ENCODE measurements at regions not wholly inside any gene's neighbourhood (a gene's known extent, or its start where the extent isn't known, plus 50 kb on each side); places are given as distances from the start of the nearest gene placed in this dataset.
"Not testable (repeated sequence)": the region's sequence is repeated elsewhere in the genome, so short reads cannot be mapped to it uniquely, and the experiment has no call there.

DNA sequence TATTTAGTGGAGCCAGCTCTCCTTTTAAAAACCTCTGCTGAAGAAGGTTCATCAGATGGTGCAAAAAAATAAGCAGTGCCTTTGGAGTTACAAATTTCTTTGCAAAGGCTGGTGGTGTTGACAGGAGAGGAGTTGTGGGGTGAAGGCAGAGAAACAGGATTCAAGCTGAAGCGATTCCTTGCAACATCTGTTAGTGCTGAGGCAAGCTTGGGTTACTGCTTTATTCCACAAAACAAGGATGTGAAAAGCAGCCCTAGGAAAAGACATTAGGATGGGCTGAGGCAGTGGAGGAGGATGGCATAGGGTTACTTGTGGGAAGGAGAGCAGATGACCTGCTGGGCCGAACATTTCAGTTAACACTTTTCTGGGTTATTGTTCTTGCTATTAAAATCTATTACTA lies 390.7 kb downstream of the DLEU7 start:
- DNase-seq (ENCODE audit: low read depth in 2 of 2): no peak

DNA sequence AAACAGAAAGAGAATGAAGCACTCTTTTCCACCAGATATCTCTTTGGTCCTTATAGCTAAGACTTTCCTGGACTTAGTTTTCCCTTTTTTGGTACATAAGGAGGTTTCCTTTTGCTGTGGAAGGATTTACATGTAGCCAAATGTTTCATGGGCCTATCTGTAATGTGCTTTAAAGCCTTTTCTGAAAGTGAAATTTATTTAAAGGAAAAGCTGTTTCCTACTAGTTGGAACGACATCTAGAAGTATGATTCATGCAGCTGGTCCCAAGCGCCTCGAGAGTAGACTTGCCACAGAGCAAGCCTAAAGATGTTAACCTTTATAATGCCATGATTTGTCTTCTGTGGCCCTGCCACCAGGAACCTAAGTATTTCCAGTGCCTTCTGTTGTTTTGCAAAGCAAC lies 390.3 kb downstream of the DLEU7 start:
- DNase-seq (ENCODE audit: low read depth in 2 of 2): no peak

DNA sequence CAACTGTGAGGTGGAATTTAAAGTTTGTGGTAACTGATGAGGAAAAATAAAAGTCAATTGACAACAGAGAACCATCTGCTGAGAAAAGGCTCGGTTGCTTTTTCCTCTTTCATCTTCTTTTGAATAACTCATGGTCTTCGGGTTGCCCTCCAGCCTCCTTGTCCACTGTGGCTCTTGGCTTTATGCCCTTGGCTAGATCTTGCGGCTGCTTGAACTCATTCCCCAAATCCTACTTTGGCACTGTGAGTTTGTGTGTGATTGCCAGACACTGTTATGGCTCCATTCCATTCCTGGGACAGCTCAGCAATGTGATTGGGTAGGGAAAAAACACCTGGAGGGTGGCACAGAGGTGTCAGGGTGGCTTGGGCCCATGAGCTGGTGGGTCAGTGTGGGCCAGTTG lies 387.4 kb downstream of the DLEU7 start:
- no peak for DNase-seq (ENCODE audit: low read depth in 2 of 2)

DNA sequence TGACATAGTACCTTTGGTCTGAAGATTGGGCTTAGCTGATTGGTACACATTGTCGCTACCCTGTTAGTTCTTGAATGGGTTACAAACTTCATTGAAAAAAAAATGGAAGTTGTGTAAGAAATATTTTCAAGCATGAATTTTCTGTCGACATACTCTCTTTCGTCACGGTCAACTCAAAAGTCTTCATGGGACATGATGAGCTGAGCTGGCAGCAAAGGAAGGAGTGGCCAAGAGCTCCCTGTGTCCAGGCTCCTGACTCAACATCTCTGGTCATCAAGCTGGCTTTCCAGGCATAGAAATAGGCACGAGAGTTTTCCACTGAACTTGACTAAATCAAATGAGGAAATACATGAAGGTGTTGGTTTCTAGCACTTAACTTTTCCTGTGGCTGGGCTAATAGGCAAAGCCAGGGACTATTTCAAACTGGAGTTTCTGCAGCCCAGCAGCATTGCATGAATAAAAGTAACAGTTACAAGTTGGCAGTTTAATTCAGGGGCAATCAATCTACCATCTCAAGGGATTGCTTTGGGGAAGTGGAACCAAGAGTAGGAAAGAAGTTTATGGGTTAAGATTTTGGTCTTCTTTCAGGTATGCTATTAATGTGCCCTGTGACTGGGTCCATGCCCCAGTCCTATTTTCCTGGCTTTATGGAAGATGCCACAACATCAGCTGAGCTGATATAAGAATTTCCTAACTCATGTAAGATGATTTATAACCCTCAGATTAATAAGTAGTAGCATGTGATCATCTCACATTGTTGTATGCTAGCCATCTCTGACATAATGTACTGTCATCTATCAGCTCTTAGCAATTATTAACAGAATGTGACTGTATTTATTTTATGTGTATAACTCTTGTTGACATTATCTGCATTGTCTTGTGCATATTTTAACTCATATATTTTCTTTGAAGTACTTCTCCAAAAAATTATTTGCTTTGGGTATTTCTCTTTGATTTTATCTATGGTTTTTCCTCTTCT lies 385.8 kb downstream of the DLEU7 start:
- DNase-seq (ENCODE audit: low read depth in 2 of 2): no peak

DNA sequence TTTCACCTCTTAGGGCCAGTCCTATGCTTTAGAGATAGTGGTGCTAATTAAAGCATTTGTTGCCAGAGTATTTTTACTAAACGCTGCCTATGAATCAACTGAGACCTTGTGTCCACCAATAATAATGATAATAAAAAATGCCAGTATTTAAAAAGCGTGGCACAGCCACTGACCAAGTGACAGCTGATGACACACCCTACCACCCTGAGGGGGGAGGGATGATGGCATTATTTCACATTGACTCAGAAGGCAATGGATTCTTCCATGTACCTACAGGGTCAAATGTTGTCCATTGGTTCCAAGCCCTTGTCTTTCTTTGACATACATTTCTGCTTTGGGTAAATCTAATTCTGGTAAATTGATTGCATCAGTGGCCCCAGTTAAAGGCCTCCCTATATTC lies 384.4 kb downstream of the DLEU7 start:
- no peak for DNase-seq (ENCODE audit: low read depth in 2 of 2)

DNA sequence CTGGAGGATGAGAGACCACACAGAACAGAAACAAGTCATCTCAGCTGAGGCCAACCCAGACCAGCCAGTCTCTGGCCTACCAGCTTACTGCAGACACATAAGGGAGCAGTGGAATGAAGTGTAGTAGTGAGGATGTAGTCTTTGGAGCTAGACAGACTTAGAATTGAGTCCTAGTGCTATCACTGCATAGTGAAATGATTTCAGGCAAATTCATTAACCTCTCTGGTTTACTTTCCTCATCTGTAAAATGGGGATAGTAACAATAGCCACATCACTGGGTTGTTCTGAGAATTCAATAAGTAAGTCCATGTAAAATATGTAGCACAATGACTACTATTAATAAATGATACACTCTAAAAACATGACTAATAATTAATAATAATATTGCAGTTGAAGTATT lies 383.8 kb downstream of the DLEU7 start:
- no peak for DNase-seq (ENCODE audit: low read depth in 2 of 2)

DNA sequence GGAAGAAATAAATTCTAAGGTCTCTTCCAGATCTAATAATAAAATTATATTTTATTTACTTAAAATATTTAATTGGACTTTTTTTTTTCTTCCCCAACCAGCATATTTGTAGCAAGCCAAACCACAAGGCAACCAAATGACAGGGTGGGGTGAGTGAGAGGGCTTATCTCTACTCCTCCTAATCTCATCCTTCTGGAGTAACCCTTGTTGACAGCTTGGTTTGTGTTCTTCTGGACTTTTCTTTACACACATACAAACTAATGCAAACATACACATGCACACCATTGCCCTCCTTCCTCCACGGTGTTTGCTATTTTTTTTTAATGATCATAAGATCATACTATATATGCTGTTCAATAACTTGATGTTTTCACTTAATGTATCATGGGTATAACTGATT lies 383.1 kb downstream of the DLEU7 start:
- DNase-seq (ENCODE audit: low read depth in 2 of 2): no peak

DNA sequence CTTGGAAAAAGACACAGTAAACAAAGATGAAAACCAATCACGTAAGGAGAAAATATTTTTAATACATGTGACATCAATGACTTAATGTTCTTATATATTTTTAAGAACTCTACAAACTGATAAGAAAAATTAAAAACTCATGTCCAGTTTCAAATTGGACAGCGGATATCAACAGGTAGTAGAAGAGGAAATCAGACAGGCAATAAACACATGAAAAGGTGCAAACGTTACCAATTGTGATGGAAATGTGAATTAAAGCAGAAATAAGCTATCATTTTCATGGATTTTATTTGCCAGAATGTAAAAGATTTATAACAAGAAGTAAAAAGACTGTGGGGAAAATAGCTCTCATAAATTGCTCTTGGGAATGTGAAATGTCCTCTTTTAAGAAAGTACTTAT lies 382.3 kb downstream of the DLEU7 start:
- no peak for DNase-seq (ENCODE audit: low read depth in 2 of 2)

DNA sequence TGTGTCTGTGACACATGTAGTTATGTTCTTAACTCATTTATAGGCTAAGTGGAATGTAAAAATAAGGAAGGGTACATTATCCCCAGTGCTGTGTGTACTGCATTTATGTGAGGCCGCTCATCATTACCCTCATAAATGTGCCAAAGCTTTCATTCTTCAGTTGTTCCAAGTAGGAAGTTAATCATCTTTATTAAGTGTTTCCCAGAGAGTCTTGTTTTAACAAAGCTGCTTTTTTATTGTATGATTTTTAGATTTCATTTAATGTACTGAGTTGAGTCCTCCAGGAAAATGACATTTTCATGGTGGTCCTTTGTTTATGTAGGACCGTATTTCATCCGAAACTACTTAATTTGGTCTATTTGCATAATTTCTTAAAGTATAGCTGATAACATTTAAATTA lies 379.8 kb downstream of the DLEU7 start:
- DNase-seq (ENCODE audit: low read depth in 2 of 2): no peak

DNA sequence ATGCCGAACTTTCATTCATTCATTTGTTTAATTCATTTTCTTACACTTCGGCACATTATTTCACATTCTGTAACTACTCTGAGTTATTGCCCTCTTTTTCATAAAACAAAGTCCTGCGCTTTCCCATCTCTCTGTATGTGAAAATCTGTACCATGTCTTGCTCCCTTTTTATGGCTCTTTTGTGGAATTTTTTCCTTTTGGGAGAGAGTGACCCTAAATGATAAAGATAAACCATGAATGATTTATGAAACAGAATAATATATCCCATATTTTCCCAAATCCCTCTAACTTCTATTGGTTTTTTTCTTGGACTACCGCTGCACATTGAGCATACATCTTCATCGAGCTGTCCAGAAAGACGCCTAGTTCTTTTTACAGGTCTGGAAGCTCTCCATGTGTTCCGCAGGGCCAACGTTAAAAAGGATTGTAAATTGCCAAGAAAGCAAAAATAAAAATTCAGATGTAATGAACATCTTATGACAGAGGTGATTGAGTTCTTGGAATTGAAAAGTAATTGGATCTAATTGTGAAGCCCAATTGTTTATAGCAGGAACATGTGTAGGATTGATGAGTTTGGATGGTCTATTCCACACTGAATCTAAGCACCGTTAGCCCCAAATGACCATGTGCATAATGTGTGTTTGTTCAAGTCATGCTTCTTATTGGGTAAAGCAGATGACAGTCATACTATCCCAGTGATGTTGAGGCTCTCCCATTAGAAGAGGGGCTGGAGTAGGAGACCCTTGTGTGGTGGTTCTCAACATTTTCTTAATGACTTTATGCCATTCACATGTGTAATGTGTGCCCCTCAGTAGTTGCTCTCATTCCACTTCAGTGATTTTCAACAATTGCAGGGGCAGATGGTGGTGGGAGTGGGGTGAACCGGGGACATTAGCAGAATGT lies 378.9 kb downstream of the DLEU7 start:
- DNase-seq (ENCODE audit: low read depth in 2 of 2): no peak

DNA sequence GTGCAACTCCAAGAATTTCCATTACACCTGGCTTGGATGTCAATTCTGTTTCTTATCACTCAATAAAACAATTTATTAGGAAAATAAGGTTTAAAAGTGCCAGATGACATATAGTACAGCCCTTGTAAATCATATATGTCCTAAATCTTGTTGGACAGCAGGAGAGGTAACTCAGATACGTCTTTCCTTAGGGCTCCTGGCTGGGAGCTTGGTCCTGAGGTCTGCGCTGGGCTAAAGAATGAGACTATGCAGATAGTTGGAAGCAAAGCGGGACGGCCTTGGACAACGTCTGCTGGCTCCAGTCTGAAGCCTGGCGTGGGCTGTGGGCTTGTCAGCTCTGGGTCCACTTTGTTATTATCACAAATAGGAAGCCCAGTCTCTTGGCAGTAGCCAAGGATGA lies 377.0 kb downstream of the DLEU7 start:
- no peak for DNase-seq (ENCODE audit: low read depth in 2 of 2)

DNA sequence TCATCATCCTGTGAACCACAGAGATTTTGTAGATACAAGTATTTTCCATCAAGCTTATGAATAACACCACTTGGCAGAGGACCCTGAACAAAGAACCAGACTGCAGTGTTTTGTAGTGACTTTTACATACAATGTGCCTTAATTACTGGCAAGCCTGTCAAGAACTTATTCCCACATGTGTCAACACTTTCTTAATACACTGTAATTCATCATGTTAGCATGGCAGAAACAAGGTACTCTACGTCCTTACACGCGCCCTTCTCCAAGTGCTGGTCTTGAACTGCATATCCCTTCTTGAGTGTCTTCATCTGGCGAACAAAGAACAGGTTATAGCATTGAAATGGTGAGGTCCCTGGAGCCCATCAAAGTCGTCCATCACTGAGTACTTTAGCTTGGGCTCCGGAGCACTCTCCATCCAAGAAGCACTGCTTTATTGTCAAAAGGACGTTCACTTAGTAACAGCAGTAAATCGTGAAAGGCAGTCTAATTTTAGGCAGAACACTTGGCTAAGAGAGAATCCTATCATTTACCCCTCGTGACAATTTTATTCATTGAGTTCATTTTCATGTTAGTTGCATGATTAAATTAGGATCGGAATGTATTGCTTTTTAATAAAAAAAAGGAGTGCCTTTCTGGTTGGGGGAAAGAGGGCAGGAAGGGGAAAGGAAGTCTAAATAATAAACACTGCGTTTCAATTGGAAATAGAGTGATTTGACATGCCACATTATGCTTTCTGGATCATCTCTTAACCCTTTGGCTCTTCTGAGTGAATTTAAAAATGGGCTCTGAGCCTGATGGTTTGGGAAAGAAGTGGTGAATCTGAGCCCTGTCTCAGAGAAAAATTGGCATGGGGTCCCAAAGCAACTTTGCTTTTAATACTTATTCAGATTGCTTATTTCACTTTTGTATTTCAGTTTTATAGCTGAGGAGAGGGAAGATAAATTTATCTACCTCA lies 376.1 kb downstream of the DLEU7 start:
- DNase-seq (ENCODE audit: low read depth in 2 of 2): no peak

DNA sequence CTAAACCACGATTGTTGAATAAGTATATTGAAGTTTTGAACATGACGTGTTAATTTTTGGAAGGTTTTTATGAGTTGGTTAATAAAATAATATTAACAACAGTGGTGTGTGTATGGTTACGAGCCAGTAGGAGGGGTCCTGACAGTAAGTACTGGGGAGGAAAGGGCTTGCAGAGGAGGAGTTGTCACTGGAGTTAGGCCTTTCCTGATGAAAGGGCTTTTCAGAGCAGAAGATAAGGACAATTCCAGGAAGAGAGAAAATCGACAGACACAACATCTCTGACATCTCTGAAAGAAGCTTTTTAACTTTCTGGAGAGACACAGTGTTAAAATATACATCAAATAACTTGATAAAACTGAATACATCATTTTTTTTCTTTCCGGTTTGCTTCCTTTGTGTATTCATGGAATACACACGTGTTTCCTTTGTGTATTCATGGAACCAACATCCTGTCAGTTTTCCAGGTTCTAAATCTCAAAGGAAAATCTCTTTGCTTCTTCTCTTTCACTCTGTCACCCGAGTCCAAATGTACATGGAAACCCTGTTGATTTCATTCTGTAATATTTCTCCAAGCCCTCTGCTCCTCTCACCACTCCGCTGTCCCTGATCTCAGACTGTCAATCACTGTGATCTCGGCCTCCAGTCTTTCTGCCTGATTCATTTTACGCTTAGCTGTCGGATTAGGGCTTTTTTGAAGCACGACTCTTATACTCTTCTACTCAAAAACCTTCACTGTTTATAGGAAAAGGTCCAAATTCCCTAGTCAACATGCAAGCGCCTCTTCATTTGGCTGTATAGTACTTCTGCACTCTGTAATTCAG lies 374.4 kb downstream of the DLEU7 start:
- no peak for DNase-seq (ENCODE audit: low read depth in 2 of 2)

DNA sequence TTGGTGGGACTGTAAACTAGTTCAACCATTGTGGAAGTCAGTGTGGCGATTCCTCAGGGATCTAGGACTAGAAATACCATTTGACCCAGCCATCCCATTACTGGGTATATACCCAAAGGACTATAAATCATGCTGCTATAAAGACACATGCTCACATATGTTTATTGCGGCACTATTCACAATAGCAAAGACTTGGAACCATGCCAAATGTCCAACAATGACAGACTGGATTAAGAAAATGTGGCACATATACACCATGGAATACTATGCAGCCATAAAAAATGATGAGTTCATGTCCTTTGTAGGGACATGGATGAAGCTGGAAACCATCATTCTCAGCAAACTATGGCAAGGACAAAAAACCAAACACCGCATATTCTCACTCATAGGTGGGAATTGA lies 370.4 kb downstream of the DLEU7 start:
- DNase-seq (ENCODE audit: low read depth in 2 of 2): not testable (repeated sequence)

DNA sequence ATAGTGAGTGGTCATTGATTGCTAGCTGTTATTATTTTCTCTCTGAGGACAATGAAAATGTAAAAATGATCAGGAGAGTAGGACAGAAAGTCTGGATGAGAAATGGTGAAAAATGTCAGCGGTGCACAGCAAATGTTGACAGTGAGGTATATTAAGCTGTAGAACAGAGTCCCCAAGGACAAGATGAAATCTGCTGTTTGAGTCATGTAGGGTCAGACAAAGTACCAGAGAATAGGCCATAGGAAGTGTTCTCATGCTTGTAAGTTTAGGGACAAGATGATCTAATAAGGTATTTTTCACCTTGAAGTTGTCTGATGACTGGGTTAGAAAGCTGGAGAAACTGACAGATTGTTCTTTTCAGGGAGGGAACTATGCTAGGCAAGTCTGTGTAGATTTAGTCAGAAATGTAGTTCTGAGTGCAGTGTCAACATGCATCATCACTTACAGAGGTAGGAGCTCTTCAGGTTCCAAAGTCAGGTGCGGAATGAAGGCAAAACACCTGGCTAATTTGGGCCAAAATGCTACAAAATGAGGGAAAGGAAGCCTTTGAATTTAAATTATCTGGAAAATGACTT lies 369.3 kb downstream of the DLEU7 start:
- DNase-seq (ENCODE audit: low read depth in 2 of 2): no peak

DNA sequence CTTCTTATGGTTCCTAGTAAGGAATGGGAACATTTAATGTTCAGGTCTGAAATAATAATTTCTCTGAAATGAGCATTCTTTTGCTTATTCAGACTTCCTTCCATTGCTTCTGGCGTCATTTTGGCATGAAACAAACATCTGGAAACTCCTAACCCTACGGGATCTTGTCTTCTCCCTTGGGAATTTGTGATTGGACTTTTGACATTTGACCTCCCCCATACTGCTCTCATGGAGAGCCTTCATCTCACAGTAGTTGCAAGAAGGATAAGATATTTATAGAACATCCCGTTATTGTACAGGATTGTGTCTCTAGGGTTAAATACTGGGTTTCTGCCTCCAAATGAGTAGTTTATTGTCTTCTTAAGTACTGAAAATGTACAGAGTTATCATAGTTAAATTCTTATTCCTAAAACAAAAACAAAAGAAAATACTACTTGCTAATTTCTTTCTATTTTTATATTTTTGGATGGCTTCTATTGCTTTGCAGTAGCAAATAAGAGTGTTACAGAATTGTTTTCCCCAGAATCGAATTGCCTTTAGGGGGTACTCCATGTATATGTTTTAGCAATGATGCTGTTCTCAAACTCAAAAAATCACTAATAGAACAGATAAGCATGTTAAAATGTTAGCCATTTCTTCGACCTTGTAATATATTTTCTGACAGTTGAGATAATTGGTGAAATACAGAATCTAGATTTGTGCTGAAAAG lies 366.8 kb downstream of the DLEU7 start:
- no peak for DNase-seq (ENCODE audit: low read depth in 2 of 2)

DNA sequence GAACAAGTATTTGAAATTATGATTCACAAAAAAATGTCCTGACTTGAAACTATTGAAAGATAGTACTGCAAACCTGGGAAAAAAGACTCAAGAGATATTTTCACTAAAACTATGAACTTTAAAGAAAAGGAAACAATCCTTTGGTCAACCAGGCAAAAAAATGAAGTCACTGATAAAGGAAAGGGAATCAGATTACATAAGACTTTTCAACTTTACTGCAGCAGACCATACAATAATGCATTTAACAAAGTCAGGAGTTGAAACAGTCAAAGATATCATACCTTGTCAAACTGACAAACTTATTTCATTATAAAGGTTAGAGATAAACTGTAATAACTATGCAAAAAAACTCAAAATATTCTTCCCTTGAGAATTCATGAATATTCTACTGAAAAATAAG lies 361.6 kb downstream of the DLEU7 start:
- DNase-seq (ENCODE audit: low read depth in 2 of 2): no peak

DNA sequence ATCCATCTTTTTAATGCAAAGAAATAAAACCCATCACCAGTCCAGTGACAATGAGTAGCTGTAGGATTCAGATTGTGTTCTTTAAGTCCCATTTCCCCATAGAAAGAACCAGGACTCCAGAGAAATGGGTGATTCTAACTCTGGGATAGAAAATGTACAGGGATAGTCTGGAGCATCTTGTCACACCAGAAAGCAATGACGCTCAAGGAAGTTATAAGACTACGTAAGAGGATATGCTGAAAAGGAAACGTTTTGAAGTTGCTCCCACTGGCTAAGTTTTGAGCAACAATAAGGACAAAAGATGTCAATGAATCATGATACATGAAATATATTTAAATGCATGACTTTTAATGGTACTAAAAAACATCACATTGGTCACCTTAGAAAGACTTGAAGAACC lies 360.1 kb downstream of the DLEU7 start:
- no peak for DNase-seq (ENCODE audit: low read depth in 2 of 2)

DNA sequence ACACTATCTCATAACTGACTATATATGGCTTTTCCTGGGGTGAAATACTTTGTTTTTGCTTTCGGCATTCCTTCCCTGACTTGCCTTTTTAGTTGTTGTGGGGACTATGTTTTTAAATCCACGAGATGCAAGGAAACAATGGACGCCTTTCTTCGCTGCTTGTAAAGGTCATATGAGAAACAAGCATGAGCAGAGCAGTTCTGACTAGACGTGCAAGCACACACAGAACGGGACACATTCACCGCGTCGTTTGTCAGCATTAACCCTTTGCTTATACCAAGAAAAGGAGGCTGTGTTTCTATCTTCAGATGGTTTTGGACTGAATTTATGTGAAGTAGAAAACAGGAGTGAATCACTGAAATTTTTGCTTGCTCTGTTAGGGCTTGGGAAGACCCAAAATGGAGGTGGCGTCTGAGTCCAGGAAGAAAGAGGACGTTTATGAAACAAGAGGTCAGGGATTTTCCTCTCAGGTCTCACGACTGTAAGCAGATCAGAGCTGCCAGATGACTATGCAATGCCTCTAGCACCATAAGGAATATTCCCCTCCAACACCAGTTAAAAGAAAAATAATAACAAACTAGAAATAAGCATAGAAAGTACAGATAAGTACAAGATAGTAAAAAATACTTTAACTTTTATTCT lies 358.9 kb downstream of the DLEU7 start:
- no peak for DNase-seq (ENCODE audit: low read depth in 2 of 2)
